ENCODE measurements at regions not wholly inside any gene's neighbourhood (a gene's known extent, or its start where the extent isn't known, plus 50 kb on each side); places are given as distances from the start of the nearest gene placed in this dataset.
"Not testable (repeated sequence)": the region's sequence is repeated elsewhere in the genome, so short reads cannot be mapped to it uniquely, and the experiment has no call there.

GRCh38 chr3:6697285-6697684 is 163.6 kb upstream of the GRM7 start:
- no peaks in the 10 kb centered on the region for H3K27me3 ChIP-seq (ENCODE audit: insufficient read depth, low read length, poor library complexity, severe bottlenecking)
- H3K9me3 ChIP-seq (ENCODE audit: insufficient read depth, low read depth, low read length): peaks cover 8% of the 10 kb centered on the region; the same call in 1 of the 2 replicates
- H3K9ac ChIP-seq (ENCODE audit: low read depth, low read length, poor library complexity, severe bottlenecking): no peak overlapping the region
- no peaks in the 10 kb centered on the region for H3K79me2 ChIP-seq (ENCODE audit: insufficient read depth, low read length)
- no peaks in the 10 kb centered on the region for H4K20me1 ChIP-seq (ENCODE audit: insufficient read depth, low read length, poor library complexity, severe bottlenecking)
- no peak overlapping the region for H3K4me2 ChIP-seq (ENCODE audit: low read depth, low read length, poor library complexity, severe bottlenecking)
- H3K36me3 ChIP-seq (ENCODE audit: insufficient read depth, low read length): peaks cover 21% of the 10 kb centered on the region; the same call in 1 of the 2 replicates
- TF ChIP-seq CTCF (conservative IDR thresholded peaks at IDR 0.05; ENCODE audit: low read length): no peak
- no peak for TF ChIP-seq EZH2phosphoT487 (IDR thresholded peaks at IDR 0.05; ENCODE audit: borderline replicate concordance)
- no peaks in the 10 kb centered on the region for H3K9me2 ChIP-seq (replicated peaks; ENCODE audit: low read depth, low read length)
- H2AFZ ChIP-seq (ENCODE audit: low read length): no peak overlapping the region
- no peak overlapping the region for H3K4me3 ChIP-seq (ENCODE audit: low read length, poor library complexity, severe bottlenecking)
- no peaks in the 10 kb centered on the region for H3F3A ChIP-seq (ENCODE audit: low read depth)
- H3K4me1 ChIP-seq (ENCODE audit: insufficient read depth, low read length, poor library complexity, severe bottlenecking): no peaks in the 10 kb centered on the region

- no peaks in the 10 kb centered on the region for H3F3A ChIP-seq (ENCODE audit: low read depth)
- H3K9ac ChIP-seq (ENCODE audit: low read depth, low read length, poor library complexity, severe bottlenecking): no peak overlapping the region
- no peaks in the 10 kb centered on the region for H3K79me2 ChIP-seq (ENCODE audit: insufficient read depth, low read length)
- no peaks in the 10 kb centered on the region for H4K20me1 ChIP-seq (ENCODE audit: insufficient read depth, low read length, poor library complexity, severe bottlenecking)
- peaks cover 21% of the 10 kb centered on the region; the same call in 1 of the 2 replicates for H3K36me3 ChIP-seq (ENCODE audit: insufficient read depth, low read length)
- no peak overlapping the region for H3K4me2 ChIP-seq (ENCODE audit: low read depth, low read length, poor library complexity, severe bottlenecking)
- H3K9me3 ChIP-seq (ENCODE audit: insufficient read depth, low read depth, low read length): peaks cover 8% of the 10 kb centered on the region; the same call in 1 of the 2 replicates
- H3K27me3 ChIP-seq (ENCODE audit: insufficient read depth, low read length, poor library complexity, severe bottlenecking): no peaks in the 10 kb centered on the region
- no peak overlapping the region for H2AFZ ChIP-seq (ENCODE audit: low read length)
- no peak for TF ChIP-seq CTCF (conservative IDR thresholded peaks at IDR 0.05; ENCODE audit: low read length)
- TF ChIP-seq EZH2phosphoT487 (IDR thresholded peaks at IDR 0.05; ENCODE audit: borderline replicate concordance): no peak
- no peaks in the 10 kb centered on the region for H3K9me2 ChIP-seq (replicated peaks; ENCODE audit: low read depth, low read length)
- no peaks in the 10 kb centered on the region for H3K4me1 ChIP-seq (ENCODE audit: insufficient read depth, low read length, poor library complexity, severe bottlenecking)
- H3K4me3 ChIP-seq (ENCODE audit: low read length, poor library complexity, severe bottlenecking): no peak overlapping the region
Observed at GRCh38 chr3:6697722-6698121, 163.2 kb upstream of the GRM7 start.

GRCh38 chr3:6704817-6705216 is 156.1 kb upstream of the GRM7 start:
- not testable (repeated sequence) for H2AFZ ChIP-seq (ENCODE audit: low read length); H3K9me2 ChIP-seq (replicated peaks; ENCODE audit: low read depth, low read length)

GRCh38 chr3:6706777-6707176 is 154.1 kb upstream of the GRM7 start:
- Histone ChIP-seq H3K4me1 (ENCODE audit: insufficient read depth, low read length, poor library complexity, severe bottlenecking) (no peaks in the 10 kb centered on the region), H3K9ac (ENCODE audit: low read depth, low read length, poor library complexity, severe bottlenecking) (no peak overlapping the region), H2AFZ (ENCODE audit: low read length) (no peak overlapping the region), H4K20me1 (ENCODE audit: insufficient read depth, low read length, poor library complexity, severe bottlenecking) (no peaks in the 10 kb centered on the region), H3K4me3 (ENCODE audit: low read length, poor library complexity, severe bottlenecking) (no peak overlapping the region), H3K4me2 (ENCODE audit: low read depth, low read length, poor library complexity, severe bottlenecking) (no peak overlapping the region), H3F3A (ENCODE audit: low read depth) (no peaks in the 10 kb centered on the region), H3K9me2 (replicated peaks; ENCODE audit: low read depth, low read length) (no peaks in the 10 kb centered on the region), H3K79me2 (ENCODE audit: insufficient read depth, low read length) (no peaks in the 10 kb centered on the region), H3K36me3 (ENCODE audit: insufficient read depth, low read length) (no peaks in the 10 kb centered on the region), H3K27me3 (ENCODE audit: insufficient read depth, low read length, poor library complexity, severe bottlenecking) (no peaks in the 10 kb centered on the region), H3K9me3 (ENCODE audit: insufficient read depth, low read depth, low read length) (no peaks in the 10 kb centered on the region)
- TF ChIP-seq CTCF (conservative IDR thresholded peaks at IDR 0.05; ENCODE audit: low read length) (no peak), EZH2phosphoT487 (IDR thresholded peaks at IDR 0.05; ENCODE audit: borderline replicate concordance) (no peak)

More at GRCh38 chr3:6704817-6705216, 156.1 kb upstream of the GRM7 start:
- H3K4me2 ChIP-seq (ENCODE audit: low read depth, low read length, poor library complexity, severe bottlenecking); H3K4me1 ChIP-seq (ENCODE audit: insufficient read depth, low read length, poor library complexity, severe bottlenecking); H4K20me1 ChIP-seq (ENCODE audit: insufficient read depth, low read length, poor library complexity, severe bottlenecking); H3K36me3 ChIP-seq (ENCODE audit: insufficient read depth, low read length); H3K79me2 ChIP-seq (ENCODE audit: insufficient read depth, low read length); H3F3A ChIP-seq (ENCODE audit: low read depth); H3K27me3 ChIP-seq (ENCODE audit: insufficient read depth, low read length, poor library complexity, severe bottlenecking); H3K9ac ChIP-seq (ENCODE audit: low read depth, low read length, poor library complexity, severe bottlenecking); H3K4me3 ChIP-seq (ENCODE audit: low read length, poor library complexity, severe bottlenecking); H3K9me3 ChIP-seq (ENCODE audit: insufficient read depth, low read depth, low read length): not testable (repeated sequence)

Data from Loucy (cell line).